ENCODE measurements at regions not wholly inside any gene's neighbourhood (a gene's known extent, or its start where the extent isn't known, plus 50 kb on each side); places are given as distances from the start of the nearest gene placed in this dataset.
A peak's percentile ranks its signal among the peaks of the same experiment; 100 is the strongest.
"Not testable (repeated sequence)": the region's sequence is repeated elsewhere in the genome, so short reads cannot be mapped to it uniquely, and the experiment has no call there.

DNA sequence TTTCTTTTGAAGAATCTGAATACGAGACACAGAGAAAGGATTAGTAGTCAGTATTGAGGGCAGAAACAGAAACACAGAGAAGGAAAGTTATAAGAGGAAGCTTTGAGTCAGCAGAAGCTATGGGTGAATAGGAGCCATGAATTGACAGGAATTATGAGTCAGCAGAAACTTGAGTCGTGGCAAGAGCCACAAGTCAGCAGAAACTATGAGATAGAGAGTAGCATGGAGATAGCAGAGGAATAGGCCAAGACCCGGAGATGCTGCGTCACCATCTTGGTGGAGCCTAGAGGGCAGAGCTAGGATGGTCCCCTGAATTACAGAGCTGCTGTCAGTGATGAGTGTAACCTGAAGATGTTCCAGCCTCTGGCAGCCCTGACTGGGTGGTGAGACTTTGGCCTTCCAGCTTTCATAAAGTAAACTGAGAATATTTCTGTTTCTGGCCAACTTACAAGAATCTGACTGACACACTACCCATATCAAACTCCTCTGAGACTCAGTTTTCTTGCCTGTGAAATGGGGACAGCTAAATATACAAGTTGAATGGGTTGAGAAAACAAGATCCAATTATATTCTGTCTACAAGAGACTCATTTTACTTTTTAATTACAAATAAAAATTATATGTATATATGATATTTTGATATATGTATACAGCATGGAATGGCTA lies 211.8 kb downstream of the NPIPA7 start:
- H3K79me2 ChIP-seq (ENCODE audit: low read length); H3K4me1 ChIP-seq (ENCODE audit: insufficient read depth, low read length); H3K9ac ChIP-seq (ENCODE audit: low read length); DNase-seq; H3K9me3 ChIP-seq (ENCODE audit: low read length); H3K4me2 ChIP-seq (ENCODE audit: low read length); H3F3A ChIP-seq (ENCODE audit: low read length, unreplicated experiment); H3K36me3 ChIP-seq (ENCODE audit: low read depth, low read length); H3K9me2 ChIP-seq (replicated peaks; ENCODE audit: low read length); BruUV-seq (replicated peaks); H3K27ac ChIP-seq (ENCODE audit: low read length); intact Hi-C loops (cut with micrococcal nuclease); H2AFZ ChIP-seq (ENCODE audit: low read length); CTCF ChIA-PET; H4K20me1 ChIP-seq (ENCODE audit: low read length); H3K27me3 ChIP-seq (ENCODE audit: low read length); POLR2A ChIA-PET (ENCODE audit: unreplicated experiment); H3K4me3 ChIP-seq (ENCODE audit: low read length): not testable (repeated sequence)
- 0 out of 2 replicates have a peak, but pooled peaks have one; percentile 24 for ATAC-seq

- H3K9ac ChIP-seq (ENCODE audit: low read length); H3K4me1 ChIP-seq (ENCODE audit: insufficient read depth, low read length); POLR2A ChIA-PET (ENCODE audit: unreplicated experiment); H3K4me3 ChIP-seq (ENCODE audit: low read length); H3F3A ChIP-seq (ENCODE audit: low read length, unreplicated experiment); DNase-seq; H2AFZ ChIP-seq (ENCODE audit: low read length); H3K4me2 ChIP-seq (ENCODE audit: low read length); H3K79me2 ChIP-seq (ENCODE audit: low read length); H3K9me2 ChIP-seq (replicated peaks; ENCODE audit: low read length); H3K36me3 ChIP-seq (ENCODE audit: low read depth, low read length); H3K27ac ChIP-seq (ENCODE audit: low read length); intact Hi-C loops (cut with micrococcal nuclease); H3K27me3 ChIP-seq (ENCODE audit: low read length); BruUV-seq (replicated peaks); H4K20me1 ChIP-seq (ENCODE audit: low read length); CTCF ChIA-PET; H3K9me3 ChIP-seq (ENCODE audit: low read length): not testable (repeated sequence)
- peak; percentile 67 for ATAC-seq
- TF ChIP-seq, protein P1, sequence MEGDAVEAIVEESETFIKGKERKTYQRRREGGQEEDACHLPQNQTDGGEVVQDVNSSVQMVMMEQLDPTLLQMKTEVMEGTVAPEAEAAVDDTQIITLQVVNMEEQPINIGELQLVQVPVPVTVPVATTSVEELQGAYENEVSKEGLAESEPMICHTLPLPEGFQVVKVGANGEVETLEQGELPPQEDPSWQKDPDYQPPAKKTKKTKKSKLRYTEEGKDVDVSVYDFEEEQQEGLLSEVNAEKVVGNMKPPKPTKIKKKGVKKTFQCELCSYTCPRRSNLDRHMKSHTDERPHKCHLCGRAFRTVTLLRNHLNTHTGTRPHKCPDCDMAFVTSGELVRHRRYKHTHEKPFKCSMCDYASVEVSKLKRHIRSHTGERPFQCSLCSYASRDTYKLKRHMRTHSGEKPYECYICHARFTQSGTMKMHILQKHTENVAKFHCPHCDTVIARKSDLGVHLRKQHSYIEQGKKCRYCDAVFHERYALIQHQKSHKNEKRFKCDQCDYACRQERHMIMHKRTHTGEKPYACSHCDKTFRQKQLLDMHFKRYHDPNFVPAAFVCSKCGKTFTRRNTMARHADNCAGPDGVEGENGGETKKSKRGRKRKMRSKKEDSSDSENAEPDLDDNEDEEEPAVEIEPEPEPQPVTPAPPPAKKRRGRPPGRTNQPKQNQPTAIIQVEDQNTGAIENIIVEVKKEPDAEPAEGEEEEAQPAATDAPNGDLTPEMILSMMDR (conservative IDR thresholded peaks at IDR 0.05; ENCODE audit: low read depth, low read length) = peak; percentile 37; the same call in 1 of the 2 replicates
Observed at GRCh38 chr16:16593156-16593863, 214.4 kb downstream of the NPIPA7 start.

GRCh38 chr16:16595029-16595718 lies 216.2 kb downstream of the NPIPA7 start:
- H3K27ac ChIP-seq (ENCODE audit: low read length); H3K9ac ChIP-seq (ENCODE audit: low read length); ATAC-seq; BruUV-seq (replicated peaks); H3K36me3 ChIP-seq (ENCODE audit: low read depth, low read length); H3K4me2 ChIP-seq (ENCODE audit: low read length); H3K9me2 ChIP-seq (replicated peaks; ENCODE audit: low read length); H4K20me1 ChIP-seq (ENCODE audit: low read length); H2AFZ ChIP-seq (ENCODE audit: low read length); intact Hi-C loops (cut with micrococcal nuclease); POLR2A ChIA-PET (ENCODE audit: unreplicated experiment); H3F3A ChIP-seq (ENCODE audit: low read length, unreplicated experiment); DNase-seq; H3K27me3 ChIP-seq (ENCODE audit: low read length); H3K9me3 ChIP-seq (ENCODE audit: low read length); H3K4me3 ChIP-seq (ENCODE audit: low read length); CTCF ChIA-PET; H3K4me1 ChIP-seq (ENCODE audit: insufficient read depth, low read length); H3K79me2 ChIP-seq (ENCODE audit: low read length): not testable (repeated sequence)

DNA sequence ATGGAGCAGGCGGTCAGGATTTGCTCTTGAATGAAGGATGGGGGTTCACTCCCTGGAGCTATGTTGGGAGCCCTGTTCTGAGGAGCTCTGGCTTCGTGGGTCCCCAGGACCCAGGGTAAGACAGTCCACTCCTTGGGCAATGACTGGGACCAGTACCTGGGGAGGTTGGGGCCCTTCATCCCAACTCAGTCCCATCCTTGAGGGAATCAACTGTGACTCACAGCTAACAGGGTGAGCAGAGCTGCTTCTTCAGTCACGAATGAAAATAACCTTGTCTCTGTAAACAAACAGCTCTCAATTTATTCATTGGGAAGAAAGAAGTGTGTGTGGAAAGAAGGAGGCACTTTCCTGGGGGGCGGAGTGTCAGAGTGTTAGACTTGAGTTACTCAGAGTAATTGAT lies 222.3 kb downstream of the NPIPA7 start:
- H3K4me3 ChIP-seq (ENCODE audit: low read length); CTCF ChIA-PET; POLR2A ChIA-PET (ENCODE audit: unreplicated experiment); ATAC-seq; H3K27me3 ChIP-seq (ENCODE audit: low read length); H3K9ac ChIP-seq (ENCODE audit: low read length); DNase-seq; H3K9me3 ChIP-seq (ENCODE audit: low read length); H4K20me1 ChIP-seq (ENCODE audit: low read length); H3K4me1 ChIP-seq (ENCODE audit: insufficient read depth, low read length); H3K79me2 ChIP-seq (ENCODE audit: low read length); H3K36me3 ChIP-seq (ENCODE audit: low read depth, low read length); H3F3A ChIP-seq (ENCODE audit: low read length, unreplicated experiment); intact Hi-C loops (cut with micrococcal nuclease); H3K4me2 ChIP-seq (ENCODE audit: low read length); H3K27ac ChIP-seq (ENCODE audit: low read length); H2AFZ ChIP-seq (ENCODE audit: low read length); BruUV-seq (replicated peaks); H3K9me2 ChIP-seq (replicated peaks; ENCODE audit: low read length): not testable (repeated sequence)

DNA sequence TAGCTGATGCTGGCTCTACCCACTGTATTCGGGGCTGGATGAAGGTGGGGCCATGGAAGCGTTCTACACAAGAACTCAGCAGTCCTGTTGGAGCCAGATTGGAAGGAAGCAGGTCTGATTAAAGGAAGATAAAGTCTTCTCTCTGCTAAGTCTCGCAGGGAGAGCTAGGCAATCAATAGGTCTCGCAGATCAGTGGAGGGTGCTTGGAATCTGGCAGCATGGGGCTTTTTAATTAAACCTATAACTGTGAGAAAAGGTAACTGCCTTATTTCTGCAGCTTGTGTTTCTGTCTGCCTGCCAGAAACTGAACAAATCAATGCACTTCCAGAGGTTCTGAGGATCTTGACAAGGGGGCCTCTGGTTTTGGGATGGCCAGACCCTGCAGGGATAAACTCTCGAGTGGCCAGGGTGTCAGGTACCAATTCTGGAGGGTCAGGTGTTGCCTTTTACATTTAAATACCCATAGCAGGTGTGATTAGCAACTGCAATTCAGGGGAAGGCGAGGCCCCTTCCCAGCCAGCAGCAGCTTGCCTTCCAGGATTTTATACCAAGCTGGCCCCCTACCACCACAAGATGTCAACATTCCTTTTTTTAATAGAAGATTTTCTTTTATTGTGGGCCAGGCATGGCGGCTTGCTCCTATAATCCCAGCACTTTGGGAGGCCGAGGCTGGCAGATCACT lies 228.6 kb downstream of the NPIPA7 start:
- H3K9me2 ChIP-seq (replicated peaks; ENCODE audit: low read length); H3K9ac ChIP-seq (ENCODE audit: low read length); POLR2A ChIA-PET (ENCODE audit: unreplicated experiment); H3F3A ChIP-seq (ENCODE audit: low read length, unreplicated experiment); H3K9me3 ChIP-seq (ENCODE audit: low read length); H3K36me3 ChIP-seq (ENCODE audit: low read depth, low read length); H2AFZ ChIP-seq (ENCODE audit: low read length); H3K4me1 ChIP-seq (ENCODE audit: insufficient read depth, low read length); CTCF ChIA-PET; H4K20me1 ChIP-seq (ENCODE audit: low read length); H3K27ac ChIP-seq (ENCODE audit: low read length); DNase-seq; ATAC-seq; intact Hi-C loops (cut with micrococcal nuclease); H3K4me2 ChIP-seq (ENCODE audit: low read length); BruUV-seq (replicated peaks); H3K4me3 ChIP-seq (ENCODE audit: low read length); H3K27me3 ChIP-seq (ENCODE audit: low read length); H3K79me2 ChIP-seq (ENCODE audit: low read length): not testable (repeated sequence)
